ENCODE measurements at regions not wholly inside any gene's neighbourhood (a gene's known extent, or its start where the extent isn't known, plus 50 kb on each side); places are given as distances from the start of the nearest gene placed in this dataset.

GRCh38 chr19:31676271-31677004 is 327.2 kb upstream of the TSHZ3 start:
- TF ChIP-seq, protein P1, sequence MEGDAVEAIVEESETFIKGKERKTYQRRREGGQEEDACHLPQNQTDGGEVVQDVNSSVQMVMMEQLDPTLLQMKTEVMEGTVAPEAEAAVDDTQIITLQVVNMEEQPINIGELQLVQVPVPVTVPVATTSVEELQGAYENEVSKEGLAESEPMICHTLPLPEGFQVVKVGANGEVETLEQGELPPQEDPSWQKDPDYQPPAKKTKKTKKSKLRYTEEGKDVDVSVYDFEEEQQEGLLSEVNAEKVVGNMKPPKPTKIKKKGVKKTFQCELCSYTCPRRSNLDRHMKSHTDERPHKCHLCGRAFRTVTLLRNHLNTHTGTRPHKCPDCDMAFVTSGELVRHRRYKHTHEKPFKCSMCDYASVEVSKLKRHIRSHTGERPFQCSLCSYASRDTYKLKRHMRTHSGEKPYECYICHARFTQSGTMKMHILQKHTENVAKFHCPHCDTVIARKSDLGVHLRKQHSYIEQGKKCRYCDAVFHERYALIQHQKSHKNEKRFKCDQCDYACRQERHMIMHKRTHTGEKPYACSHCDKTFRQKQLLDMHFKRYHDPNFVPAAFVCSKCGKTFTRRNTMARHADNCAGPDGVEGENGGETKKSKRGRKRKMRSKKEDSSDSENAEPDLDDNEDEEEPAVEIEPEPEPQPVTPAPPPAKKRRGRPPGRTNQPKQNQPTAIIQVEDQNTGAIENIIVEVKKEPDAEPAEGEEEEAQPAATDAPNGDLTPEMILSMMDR (IDR thresholded peaks at IDR 0.05), result peak in 2 of 4 experiments; percentile 17 to 45
- no peak for TF ChIP-seq POLR2AphosphoS5 (IDR thresholded peaks at IDR 0.05)

Data from gastroesophageal sphincter (tissue), 3 donors.